GM23248 (cell line): ENCODE measurements at regions not wholly inside any gene's neighbourhood (a gene's known extent, or its start where the extent isn't known, plus 50 kb on each side); places are given as distances from the start of the nearest gene placed in this dataset.
A peak's percentile ranks its signal among the peaks of the same experiment; 100 is the strongest.

Experiments
- DNase-seq: peaks from one replicate; pipeline ENCODE4 v3.0.0-alpha.2; 2015
- H2AFZ ChIP-seq: fragments of 200-600 bp; sonication (generic); 2 replicates; pipeline ENCODE4 v1.6.1; 2016; ENCODE audit warnings: antibody characterized with exemption
- H3F3A ChIP-seq: fragments of 200-600 bp; sonication (generic); 2 replicates; pipeline ENCODE4 v1.6.1; 2016; ENCODE audit warnings: mild to moderate bottlenecking, antibody characterized with exemption, mixed run types; ENCODE audit not compliant: insufficient read depth
- H3K27ac ChIP-seq: fragments of 200-600 bp; sonication (generic); 2 replicates; pipeline ENCODE4 v1.5.1; 2016; ENCODE audit warnings: mild to moderate bottlenecking
- H3K27me3 ChIP-seq: fragments of 200-600 bp; sonication (generic); replicated peaks from 2 replicates; pipeline ENCODE4 v1.6.1; 2016; ENCODE audit warnings: mild to moderate bottlenecking; ENCODE audit not compliant: insufficient read depth
- H3K36me3 ChIP-seq: fragments of 200-600 bp; sonication (generic); 2 replicates; pipeline ENCODE4 v1.6.1; 2016; ENCODE audit warnings: low read depth, mild to moderate bottlenecking
- H3K4me1 ChIP-seq: fragments of 200-600 bp; sonication (generic); 2 replicates; pipeline ENCODE4 v1.6.1; 2016; ENCODE audit warnings: mild to moderate bottlenecking; ENCODE audit not compliant: insufficient read depth
- H3K4me2 ChIP-seq: fragments of 200-600 bp; sonication (generic); one replicate; pipeline ENCODE4 v1.6.1; 2016; ENCODE audit warnings: mild to moderate bottlenecking; ENCODE audit not compliant: unreplicated experiment
- H3K4me3 ChIP-seq: fragments of 200-600 bp; sonication (generic); 2 replicates; pipeline ENCODE4 v1.5.1; 2016; ENCODE audit warnings: mild to moderate bottlenecking
- H3K79me2 ChIP-seq: fragments of 200-600 bp; sonication (generic); 2 replicates; pipeline ENCODE4 v1.6.1; 2016; ENCODE audit warnings: mild to moderate bottlenecking; ENCODE audit not compliant: insufficient read depth
- H3K9ac ChIP-seq: fragments of 200-600 bp; sonication (generic); 2 replicates; pipeline ENCODE4 v1.6.1; 2016; ENCODE audit warnings: mild to moderate bottlenecking
- H3K9me2 ChIP-seq: fragments of 200-600 bp; sonication (generic); 2 replicates; pipeline ENCODE4 v1.6.1; 2016; ENCODE audit warnings: mixed run types, mild to moderate bottlenecking, moderate library complexity; ENCODE audit not compliant: insufficient read depth
- H3K9me3 ChIP-seq: fragments of 200-600 bp; sonication (generic); one replicate; pipeline ENCODE4 v1.6.1; 2017; ENCODE audit warnings: low read depth
- H4K20me1 ChIP-seq: fragments of 200-600 bp; sonication (generic); 2 replicates; pipeline ENCODE4 v1.6.0; 2016; ENCODE audit not compliant: insufficient read depth
- EZH2 ChIP-seq: fragments of 200-600 bp; sonication (generic); IDR thresholded peaks from 2 replicates; pipeline ENCODE4 v1.6.1; 2018; ENCODE audit warnings: antibody characterized with exemption, mild to moderate bottlenecking; ENCODE audit not compliant: insufficient read depth, poor library complexity, severe bottlenecking
- EZH2phosphoT487 ChIP-seq: fragments of 200-600 bp; sonication (generic); IDR thresholded peaks from 2 replicates; pipeline ENCODE4 v1.6.1; 2018; ENCODE audit warnings: antibody characterized with exemption, moderate library complexity, mild to moderate bottlenecking, low read depth; ENCODE audit not compliant: insufficient read depth
- WGBS, 2 experiments: methylation state at CpG; one replicate each; pipeline ENCODE4 v1.1.6; 2015 to 2017; ENCODE audit warnings: low lambda C conversion rate in 2 of 2, low coverage in 1 of 2; ENCODE audit errors: missing lambda C conversion rate in 2 of 2; 5-methylcytosine and 5-hydroxymethylcytosine counted together
- in situ Hi-C: fragments of 300-500 bp; cut with MboI; formaldehyde crosslinking; loops from 2 replicates; pipeline ENCODE4 v1.15.0; 2020

DNA sequence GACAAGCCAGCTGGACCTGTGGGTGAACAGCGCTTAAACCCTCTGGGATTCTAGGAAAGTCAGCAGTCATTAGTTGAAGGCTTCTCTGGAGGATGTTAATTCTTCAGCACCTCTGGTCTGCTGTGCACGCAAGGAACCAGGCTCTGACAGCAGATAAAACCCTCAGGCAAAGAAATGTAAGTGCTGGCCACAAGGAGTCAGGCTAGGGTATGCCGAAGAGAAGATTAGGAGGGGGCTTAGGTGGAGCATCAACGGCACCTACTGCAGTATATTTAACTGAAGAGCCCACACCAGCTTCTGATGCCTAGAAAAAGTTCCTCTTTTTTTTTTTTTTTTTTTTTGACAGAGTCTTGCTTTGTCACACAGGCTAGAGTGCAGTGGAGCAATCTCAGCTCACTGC is 304.2 kb upstream of the MC4R start:
- H3K9ac ChIP-seq = no peak overlapping the region
- no peak overlapping the region for H2AFZ ChIP-seq
- no peaks in the 10 kb centered on the region for H3K9me3 ChIP-seq
- no peaks in the 10 kb centered on the region for H3K27me3 ChIP-seq
- H3K4me1 ChIP-seq = no peaks in the 10 kb centered on the region
- no peak overlapping the region for H3K4me2 ChIP-seq
- H3K79me2 ChIP-seq = no peaks in the 10 kb centered on the region
- WGBS, 2 experiments = 41 to 47% methylated on average over 4 of the region's 4 CpGs
- H3F3A ChIP-seq = no peaks in the 10 kb centered on the region
- no peaks in the 10 kb centered on the region for H4K20me1 ChIP-seq
- H3K27ac ChIP-seq = no peak overlapping the region
- TF ChIP-seq EZH2phosphoT487 (no peak), EZH2 (no peak)
- in situ Hi-C loops = no loop called here
- no peaks in the 10 kb centered on the region for H3K36me3 ChIP-seq
- H3K9me2 ChIP-seq = no peaks in the 10 kb centered on the region
- H3K4me3 ChIP-seq = no peak overlapping the region
- DNase-seq = no peak

DNA sequence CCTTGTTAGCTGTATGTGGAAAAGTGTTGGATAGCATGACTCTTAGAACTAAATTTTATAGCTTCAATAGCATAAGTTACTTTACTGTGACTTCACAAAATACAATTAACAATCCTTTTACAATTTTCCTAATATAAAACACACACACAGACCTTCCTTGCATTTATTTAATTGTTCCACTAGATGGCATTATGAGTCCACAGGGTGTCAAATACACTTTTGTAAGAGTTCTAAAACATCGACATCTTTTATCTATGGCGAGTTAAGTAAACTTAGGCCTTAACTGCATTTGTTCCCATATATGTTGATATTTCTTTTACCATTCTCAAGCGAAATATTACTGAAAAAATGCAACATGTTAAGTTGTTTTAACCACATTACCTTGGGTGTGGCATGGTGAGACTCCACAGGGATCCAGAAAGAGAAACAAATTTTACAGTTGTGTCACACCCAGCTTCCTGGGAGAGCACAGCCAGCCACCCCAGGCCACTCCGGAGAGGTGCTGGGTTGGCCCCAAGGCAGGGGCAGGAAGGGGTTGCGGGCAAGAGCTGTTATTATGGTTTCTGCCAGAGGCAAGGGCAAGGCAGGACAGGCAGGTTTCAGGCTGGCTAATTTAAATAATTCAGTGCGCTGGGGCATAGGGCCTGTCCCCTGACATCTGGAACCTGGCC is 312.4 kb upstream of the MC4R start:
- Histone ChIP-seq H3K79me2 (no peaks in the 10 kb centered on the region), H3K9me2 (no peaks in the 10 kb centered on the region), H3K4me1 (no peaks in the 10 kb centered on the region), H4K20me1 (no peaks in the 10 kb centered on the region), H3K9ac (no peak overlapping the region), H3K4me2 (no peak overlapping the region), H3K27ac (no peak overlapping the region), H3K36me3 (no peaks in the 10 kb centered on the region), H3F3A (no peaks in the 10 kb centered on the region), H3K4me3 (no peak overlapping the region), H3K9me3 (no peaks in the 10 kb centered on the region), H2AFZ (no peak overlapping the region), H3K27me3 (no peaks in the 10 kb centered on the region)
- WGBS, 2 experiments = 10 to 12% methylated on average over 6 of the region's 6 CpGs
- TF ChIP-seq EZH2phosphoT487 = no peak
- no peak for TF ChIP-seq EZH2
- peak; percentile 34 for DNase-seq
- in situ Hi-C loops = no loop called here

DNA sequence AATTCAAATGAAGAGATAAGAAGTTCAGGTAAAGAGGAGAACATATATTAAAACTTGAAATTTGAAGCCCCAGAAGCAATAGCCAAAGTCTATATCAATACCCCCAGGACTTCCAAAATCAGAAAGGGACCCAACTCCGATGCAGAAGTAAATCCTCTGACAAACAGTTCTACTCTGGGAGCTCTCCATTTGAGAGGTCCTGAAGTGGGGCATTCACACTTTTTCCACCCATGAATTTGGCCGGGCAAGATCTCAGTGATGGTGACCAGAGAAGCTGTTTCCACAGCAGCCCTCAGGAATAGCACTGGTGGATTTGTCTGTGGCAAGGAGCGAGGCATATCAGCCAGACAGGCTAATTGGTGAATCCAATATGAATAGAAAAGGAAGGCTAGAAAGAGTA is 313.6 kb upstream of the MC4R start:
- no peak overlapping the region for H3K4me3 ChIP-seq
- H3K9ac ChIP-seq = no peak overlapping the region
- H3F3A ChIP-seq = no peaks in the 10 kb centered on the region
- no peak overlapping the region for H2AFZ ChIP-seq
- peak; percentile 7 for DNase-seq
- no peak overlapping the region for H3K4me2 ChIP-seq
- in situ Hi-C loops = no loop called here
- TF ChIP-seq EZH2phosphoT487 (no peak), EZH2 (no peak)
- H4K20me1 ChIP-seq = no peaks in the 10 kb centered on the region
- H3K79me2 ChIP-seq = no peaks in the 10 kb centered on the region
- H3K9me2 ChIP-seq = no peaks in the 10 kb centered on the region
- H3K9me3 ChIP-seq = no peaks in the 10 kb centered on the region
- no peaks in the 10 kb centered on the region for H3K36me3 ChIP-seq
- WGBS, 2 experiments = 15 to 23% methylated on average over 3 of the region's 3 CpGs
- no peak overlapping the region for H3K27ac ChIP-seq
- H3K27me3 ChIP-seq = no peaks in the 10 kb centered on the region
- H3K4me1 ChIP-seq = no peaks in the 10 kb centered on the region

DNA sequence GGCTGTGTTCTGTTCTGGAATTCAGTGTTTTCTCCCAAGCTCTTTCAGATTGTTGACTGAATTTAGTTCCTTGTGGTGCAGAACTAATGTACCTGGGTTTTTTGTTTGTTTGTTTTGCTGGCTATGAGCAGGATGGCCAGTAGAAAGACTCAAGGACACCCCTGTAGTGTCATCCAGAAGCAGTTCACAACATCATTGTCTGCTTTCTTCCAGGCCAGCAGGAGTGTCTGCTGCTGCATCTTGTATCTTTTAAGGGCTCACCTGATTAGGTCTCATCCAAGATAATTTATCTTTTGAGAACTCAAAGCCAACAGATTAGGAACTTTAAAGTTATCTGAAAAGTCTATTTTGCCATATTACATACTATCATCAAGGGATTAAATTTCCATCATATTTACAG is 318.5 kb upstream of the MC4R start:
- H3K27me3 ChIP-seq = no peaks in the 10 kb centered on the region
- no peaks in the 10 kb centered on the region for H3F3A ChIP-seq
- H3K4me3 ChIP-seq = no peak overlapping the region
- DNase-seq = no peak
- no peaks in the 10 kb centered on the region for H4K20me1 ChIP-seq
- no peak for TF ChIP-seq EZH2phosphoT487
- in situ Hi-C loops = no loop called here
- H3K9me3 ChIP-seq = no peaks in the 10 kb centered on the region
- H3K4me2 ChIP-seq = no peak overlapping the region
- H3K27ac ChIP-seq = no peak overlapping the region
- no peaks in the 10 kb centered on the region for H3K4me1 ChIP-seq
- no peaks in the 10 kb centered on the region for H3K36me3 ChIP-seq
- H3K9ac ChIP-seq = no peak overlapping the region
- no peaks in the 10 kb centered on the region for H3K9me2 ChIP-seq
- no peak overlapping the region for H2AFZ ChIP-seq
- no peaks in the 10 kb centered on the region for H3K79me2 ChIP-seq

DNA sequence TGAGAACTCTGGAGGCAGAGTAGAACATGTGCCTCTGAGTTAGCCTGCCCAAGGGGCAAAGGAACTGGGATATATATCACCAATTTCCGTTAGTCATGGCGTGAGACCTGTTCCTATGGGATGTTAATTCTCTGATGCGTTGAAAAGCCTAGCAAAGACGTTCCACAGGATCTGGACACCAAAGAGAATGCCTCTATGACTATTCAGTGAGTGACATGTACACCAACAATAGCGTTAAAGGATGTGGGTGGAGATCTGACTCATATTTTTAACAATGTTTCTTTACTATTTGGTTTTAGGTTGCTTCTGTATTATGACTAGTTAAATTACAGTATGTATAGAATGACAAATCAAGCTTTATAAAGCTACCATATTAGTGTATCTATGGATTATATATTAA is 320.9 kb upstream of the MC4R start:
- in situ Hi-C loops = no loop called here
- WGBS, 2 experiments = 65 to 67% methylated on average over 5 of the region's 5 CpGs
- no peaks in the 10 kb centered on the region for H3K9me2 ChIP-seq
- H3K36me3 ChIP-seq = no peaks in the 10 kb centered on the region
- no peak overlapping the region for H3K9ac ChIP-seq
- H3K4me1 ChIP-seq = no peaks in the 10 kb centered on the region
- H3F3A ChIP-seq = no peaks in the 10 kb centered on the region
- no peak for DNase-seq
- no peaks in the 10 kb centered on the region for H4K20me1 ChIP-seq
- H3K4me2 ChIP-seq = no peak overlapping the region
- no peak for TF ChIP-seq EZH2
- no peaks in the 10 kb centered on the region for H3K27me3 ChIP-seq
- H2AFZ ChIP-seq = no peak overlapping the region
- H3K27ac ChIP-seq = no peak overlapping the region
- no peaks in the 10 kb centered on the region for H3K9me3 ChIP-seq
- no peak overlapping the region for H3K4me3 ChIP-seq
- no peaks in the 10 kb centered on the region for H3K79me2 ChIP-seq
